Endothelial cell of umbilical vein (primary cell): ENCODE measurements at regions not wholly inside any gene's neighbourhood (a gene's known extent, or its start where the extent isn't known, plus 50 kb on each side); places are given as distances from the start of the nearest gene placed in this dataset.

Experiments
- BruUV-seq: library from RNA; stranded (reverse); fragments of 400-500 nt; replicated peaks from 2 replicates; lab custom pipeline; 2021; lab: Mats Ljungman, UMichigan
- CTCF ChIA-PET: fragments of 300-600, 350-600 bp; sonication (Branson Sonifier 250); formaldehyde crosslinking; loops from one replicate; lab custom pipeline; 2021; ENCODE audit warnings: antibody characterized with exemption, inconsistent platforms; lab: Charles Lee
- POLR2A ChIA-PET: fragments of 300-600, 350-600 bp; sonication (Branson Sonifier 250); formaldehyde crosslinking; loops from one replicate; lab custom pipeline; 2021; ENCODE audit warnings: antibody characterized with exemption, inconsistent platforms; lab: Charles Lee
- DNase-seq: peaks from one replicate; pipeline ENCODE4 v3.0.0-alpha.2; 2011; ENCODE audit warnings: low read depth, low spot score
- FAIRE-seq: peaks from 2 replicates; lab custom pipeline; 2011; peaks lifted over from hg19 to GRCh38; lab: Jason Lieb, UNC
- H2AFZ ChIP-seq: 2 replicates; pipeline ENCODE4 v1.6.0; 2012; ENCODE audit warnings: low read depth, low read length, control low read depth, inconsistent platforms
- H3K27ac ChIP-seq: 2 replicates; pipeline ENCODE4 v1.5.1; 2011; ENCODE audit warnings: low read depth, mild to moderate bottlenecking, control low read depth, low read length, moderate library complexity; ENCODE audit not compliant: insufficient read depth
- H3K27me3 ChIP-seq, 2 experiments: 2 replicates each; pipeline versions ENCODE4 v1.6.0 to v1.6.1; 2011; ENCODE audit warnings: low read length in 2 of 2, mixed read lengths in 1 of 2; ENCODE audit not compliant: control insufficient read depth in 2 of 2, insufficient read depth in 2 of 2
- H3K36me3 ChIP-seq, 2 experiments: 2 replicates in 1 of 2; 3 replicates in 1 of 2; pipeline ENCODE4 v1.5.1; 2011; ENCODE audit warnings: low read length in 2 of 2, mild to moderate bottlenecking in 1 of 2, moderate library complexity in 1 of 2; ENCODE audit not compliant: control insufficient read depth in 2 of 2, insufficient read depth in 2 of 2; ENCODE audit errors: extremely low read depth in 1 of 2
- H3K4me1 ChIP-seq: 3 replicates; pipeline ENCODE4 v1.5.1; 2011; ENCODE audit warnings: mild to moderate bottlenecking, low read length; ENCODE audit not compliant: control insufficient read depth, insufficient read depth; ENCODE audit errors: extremely low read depth
- H3K4me2 ChIP-seq: 2 replicates; pipeline ENCODE4 v1.6.1; 2011; ENCODE audit warnings: low read length, control low read depth, mixed read lengths; ENCODE audit not compliant: insufficient read depth
- H3K4me3 ChIP-seq, 3 experiments: fragments of 200-600 bp in 1 of 3; sonication (generic), shearing (Covaris generic) in 1 of 3; replicated peaks in 1 of 3; 2 replicates each; pipeline ENCODE4 v1.5.1; 2011 to 2016; ENCODE audit warnings: control low read depth in 3 of 3, low read length in 3 of 3, mild to moderate bottlenecking in 2 of 3, inconsistent platforms in 1 of 3, low read depth in 1 of 3, moderate library complexity in 1 of 3; ENCODE audit not compliant: insufficient read depth in 1 of 3
- H3K79me2 ChIP-seq: 2 replicates; pipeline ENCODE4 v1.6.0; 2012; ENCODE audit warnings: low read length, inconsistent platforms; ENCODE audit not compliant: control insufficient read depth, insufficient read depth
- H3K9ac ChIP-seq: replicated peaks from 2 replicates; pipeline ENCODE3; 2011; ENCODE audit warnings: low read length, control low read depth; ENCODE audit not compliant: insufficient read depth; ENCODE audit errors: extremely low read depth
- H3K9me1 ChIP-seq: replicated peaks from 3 replicates; pipeline ENCODE4 v1.6.0; 2011; ENCODE audit warnings: mild to moderate bottlenecking, low read length; ENCODE audit not compliant: control insufficient read depth, insufficient read depth; ENCODE audit errors: extremely low read depth
- H3K9me3 ChIP-seq: replicated peaks from 2 replicates; pipeline ENCODE4 v1.5.1; 2012; ENCODE audit warnings: low read length, inconsistent platforms; ENCODE audit not compliant: control insufficient read depth, insufficient read depth
- H4K20me1 ChIP-seq: replicated peaks from 2 replicates; pipeline ENCODE3; 2011; ENCODE audit warnings: mild to moderate bottlenecking, low read length; ENCODE audit not compliant: control insufficient read depth, insufficient read depth; ENCODE audit errors: extremely low read depth
- EZH2 ChIP-seq: IDR thresholded peaks from 2 replicates; pipeline ENCODE4 v1.6.1; 2012; ENCODE audit warnings: borderline replicate concordance, low read depth, mild to moderate bottlenecking, moderate library complexity, low read length, inconsistent platforms; ENCODE audit not compliant: severe bottlenecking
- FOS ChIP-seq: IDR thresholded peaks from 2 replicates; pipeline ENCODE4 v1.6.1; 2011; ENCODE audit warnings: mild to moderate bottlenecking, low read length, moderate library complexity, borderline replicate concordance; ENCODE audit not compliant: insufficient read depth
- GATA2 ChIP-seq: IDR thresholded peaks from 2 replicates; pipeline ENCODE4 v1.7.0; 2011; ENCODE audit warnings: low read depth, mild to moderate bottlenecking, moderate library complexity, mixed read lengths, low read length; ENCODE audit not compliant: insufficient read length, insufficient read depth
- JUN ChIP-seq: IDR thresholded peaks from 2 replicates; pipeline ENCODE4 v1.6.1; 2011; ENCODE audit warnings: borderline replicate concordance, low read depth; ENCODE audit not compliant: insufficient read length, insufficient read depth
- MYC ChIP-seq: IDR thresholded peaks from one replicate; pipeline ENCODE4 v1.6.1; 2011; ENCODE audit warnings: mild to moderate bottlenecking, low read depth, low read length
- POLR2A ChIP-seq: IDR thresholded peaks from 2 replicates; pipeline ENCODE4 v1.6.1; 2012; ENCODE audit warnings: low read depth, mild to moderate bottlenecking, control low read depth, low read length
- POLR2AphosphoS5 ChIP-seq: IDR thresholded peaks from 2 replicates; pipeline ENCODE4 v1.6.1; 2012; ENCODE audit warnings: low read depth, mild to moderate bottlenecking, control low read depth, low read length, moderate library complexity; ENCODE audit not compliant: insufficient read depth
- dilution Hi-C: fragments of 300-500 bp; cut with MboI; formaldehyde crosslinking; loops from one replicate; pipeline ENCODE4 v1.15.0; 2019; ENCODE audit warnings: low sequenced_read_pairs; ENCODE audit not compliant: extremely low pct_ligation_motif_present
- intact Hi-C: fragments of 100-400 bp; cut with micrococcal nuclease; formaldehyde crosslinking; loops from one replicate; pipeline ENCODE4 v1.10.0; 2022
- TF ChIP-seq, protein P1 (sequence below): IDR thresholded peaks from 2 replicates; pipeline ENCODE4 v1.6.1; 2011; ENCODE audit not compliant: insufficient read depth, insufficient read length
- TF ChIP-seq, protein P2 (sequence below), 2 donors: IDR thresholded peaks; 1 replicate in 1 of 2; 2 replicates in 1 of 2; pipeline ENCODE4 v1.5.1; 2011; ENCODE audit warnings: low read length in 2 of 2, mild to moderate bottlenecking in 2 of 2, moderate library complexity in 2 of 2, control low read depth in 1 of 2, inconsistent platforms in 1 of 2, low read depth in 1 of 2; ENCODE audit not compliant: insufficient read depth in 1 of 2; ENCODE audit errors: extremely low read depth in 1 of 2

DNA sequence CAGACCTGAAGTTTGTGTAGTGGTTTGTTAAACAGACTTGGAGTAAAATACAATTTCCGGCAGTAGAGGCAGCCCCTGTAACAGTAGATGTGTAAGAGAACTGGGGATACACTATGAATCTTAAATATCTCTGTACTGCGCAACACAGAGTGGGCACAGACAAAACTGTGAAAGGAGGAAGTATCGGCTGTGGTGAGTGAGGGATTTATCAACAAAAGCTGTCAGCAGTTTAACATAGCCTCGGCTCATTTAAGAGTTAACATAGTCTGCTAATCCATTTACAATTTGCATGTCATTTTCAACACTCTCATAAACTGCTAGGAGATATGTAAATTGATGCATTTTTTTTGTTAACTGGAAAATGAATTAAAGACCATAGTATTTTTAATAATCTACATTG is 225.2 kb downstream of the ZWINT start:
- H3K4me3 ChIP-seq, result no peak overlapping the region
- TF ChIP-seq FOS (no peak), EZH2 (no peak), JUN (no peak), GATA2 (no peak), MYC (no peak), POLR2AphosphoS5 (no peak), POLR2A (no peak)
- TF ChIP-seq, protein P1, sequence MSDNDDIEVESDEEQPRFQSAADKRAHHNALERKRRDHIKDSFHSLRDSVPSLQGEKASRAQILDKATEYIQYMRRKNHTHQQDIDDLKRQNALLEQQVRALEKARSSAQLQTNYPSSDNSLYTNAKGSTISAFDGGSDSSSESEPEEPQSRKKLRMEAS, result no peak
- TF ChIP-seq, protein P2, sequence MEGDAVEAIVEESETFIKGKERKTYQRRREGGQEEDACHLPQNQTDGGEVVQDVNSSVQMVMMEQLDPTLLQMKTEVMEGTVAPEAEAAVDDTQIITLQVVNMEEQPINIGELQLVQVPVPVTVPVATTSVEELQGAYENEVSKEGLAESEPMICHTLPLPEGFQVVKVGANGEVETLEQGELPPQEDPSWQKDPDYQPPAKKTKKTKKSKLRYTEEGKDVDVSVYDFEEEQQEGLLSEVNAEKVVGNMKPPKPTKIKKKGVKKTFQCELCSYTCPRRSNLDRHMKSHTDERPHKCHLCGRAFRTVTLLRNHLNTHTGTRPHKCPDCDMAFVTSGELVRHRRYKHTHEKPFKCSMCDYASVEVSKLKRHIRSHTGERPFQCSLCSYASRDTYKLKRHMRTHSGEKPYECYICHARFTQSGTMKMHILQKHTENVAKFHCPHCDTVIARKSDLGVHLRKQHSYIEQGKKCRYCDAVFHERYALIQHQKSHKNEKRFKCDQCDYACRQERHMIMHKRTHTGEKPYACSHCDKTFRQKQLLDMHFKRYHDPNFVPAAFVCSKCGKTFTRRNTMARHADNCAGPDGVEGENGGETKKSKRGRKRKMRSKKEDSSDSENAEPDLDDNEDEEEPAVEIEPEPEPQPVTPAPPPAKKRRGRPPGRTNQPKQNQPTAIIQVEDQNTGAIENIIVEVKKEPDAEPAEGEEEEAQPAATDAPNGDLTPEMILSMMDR (IDR thresholded peaks at IDR 0.05; ENCODE audit: extremely low read depth in 1 of 2, insufficient read depth in 1 of 2, low read depth in 1 of 2, low read length in 2 of 2), result no peak

More for the DNA sequence above, 225.2 kb downstream of the ZWINT start:
- H3K9me1 ChIP-seq, result no peaks in the 10 kb centered on the region
- H3K9ac ChIP-seq, result no peak overlapping the region
- dilution Hi-C loops (no loop called here), intact Hi-C loops (no loop called here)
- no peak for DNase-seq
- H4K20me1 ChIP-seq, result no peaks in the 10 kb centered on the region
- H3K36me3 ChIP-seq, result no peaks in the 10 kb centered on the region
- H3K79me2 ChIP-seq, result no peaks in the 10 kb centered on the region
- POLR2A ChIA-PET, result no interaction called here
- no peak overlapping the region for H3K4me2 ChIP-seq
- no peak overlapping the region for H2AFZ ChIP-seq
- H3K9me3 ChIP-seq, result no peaks in the 10 kb centered on the region
- CTCF ChIA-PET, result interaction anchor here (1.2 kb wide), 1 partner anchor 19 kb away, joined by 3 read pairs; no protein-coding TSS in a partner anchor
- no TSS peak for BruUV-seq
- FAIRE-seq, result no peak
- no peaks in the 10 kb centered on the region for H3K27me3 ChIP-seq
- no peak overlapping the region for H3K27ac ChIP-seq
- H3K4me1 ChIP-seq, result no peaks in the 10 kb centered on the region
